Fibroblast of lung (primary cell): ENCODE measurements at regions not wholly inside any gene's neighbourhood (a gene's known extent, or its start where the extent isn't known, plus 50 kb on each side); places are given as distances from the start of the nearest gene placed in this dataset.
A peak's percentile ranks its signal among the peaks of the same experiment; 100 is the strongest.

Experiments used
- DNase-seq, 2 donors: peaks; one replicate each; pipeline versions ENCODE4 v3.0.0 to v3.0.0-alpha.2; 2010; ENCODE audit warnings: low read depth in 2 of 2
- H2AFZ ChIP-seq: 2 replicates; pipeline ENCODE4 v1.5.1; 2012; ENCODE audit warnings: low read length, control low read depth, inconsistent platforms
- H3K27ac ChIP-seq: 2 replicates; pipeline ENCODE4 v1.5.1; 2011; ENCODE audit warnings: low read length, control low read depth; ENCODE audit not compliant: insufficient read depth
- H3K27me3 ChIP-seq: 2 replicates; pipeline ENCODE4 v1.5.1; 2011; ENCODE audit warnings: mild to moderate bottlenecking, low read length; ENCODE audit not compliant: control insufficient read depth, insufficient read depth
- H3K36me3 ChIP-seq: 2 replicates; pipeline ENCODE4 v1.5.1; 2011; ENCODE audit warnings: low read length; ENCODE audit not compliant: control insufficient read depth, insufficient read depth
- H3K4me1 ChIP-seq: 2 replicates; pipeline ENCODE4 v1.5.1; 2011; ENCODE audit warnings: low read length; ENCODE audit not compliant: control insufficient read depth, insufficient read depth; ENCODE audit errors: extremely low read depth
- H3K4me2 ChIP-seq: 2 replicates; pipeline ENCODE4 v1.5.1; 2011; ENCODE audit warnings: low read length, control low read depth; ENCODE audit not compliant: insufficient read depth; ENCODE audit errors: extremely low read depth
- H3K4me3 ChIP-seq, 4 experiments: fragments of 200-600 bp in 1 of 4; sonication (generic) in 1 of 4; replicated peaks in 1 of 4; 2 replicates each; pipeline ENCODE4 v1.5.1; 2011 to 2016; ENCODE audit warnings: low read length in 4 of 4, low read depth in 3 of 4, mild to moderate bottlenecking in 3 of 4, control low read depth in 2 of 4, inconsistent platforms in 1 of 4, mixed read lengths in 1 of 4; ENCODE audit not compliant: insufficient read depth in 1 of 4; ENCODE audit errors: control extremely low read depth in 1 of 4
- H3K79me2 ChIP-seq: 2 replicates; pipeline ENCODE4 v1.5.1; 2012; ENCODE audit warnings: mild to moderate bottlenecking, low read length, inconsistent platforms; ENCODE audit not compliant: control insufficient read depth, insufficient read depth
- H3K9ac ChIP-seq: 2 replicates; pipeline ENCODE4 v1.5.1; 2011; ENCODE audit warnings: mild to moderate bottlenecking, low read length, control low read depth; ENCODE audit not compliant: insufficient read depth
- H3K9me3 ChIP-seq: 2 replicates; pipeline ENCODE4 v1.5.1; 2012; ENCODE audit warnings: low read depth, low read length; ENCODE audit not compliant: control insufficient read depth, insufficient read depth
- H4K20me1 ChIP-seq: 2 replicates; pipeline ENCODE4 v1.5.1; 2011; ENCODE audit warnings: low read length; ENCODE audit not compliant: control insufficient read depth, insufficient read depth; ENCODE audit errors: extremely low read depth
- CTCF ChIP-seq, 2 donors: IDR thresholded peaks in 1 of 2; conservative IDR thresholded peaks in 1 of 2; 1 replicate in 1 of 2; 2 replicates in 1 of 2; pipeline ENCODE4 v1.5.1; 2011 to 2012; ENCODE audit warnings: low read length in 2 of 2, control low read depth in 1 of 2, inconsistent platforms in 1 of 2, low read depth in 1 of 2, mild to moderate bottlenecking in 1 of 2
- EZH2 ChIP-seq: IDR thresholded peaks from 2 replicates; pipeline ENCODE4 v1.5.1; 2012; ENCODE audit warnings: low read length, control low read depth, mild to moderate bottlenecking; ENCODE audit errors: missing control alignments

DNA sequence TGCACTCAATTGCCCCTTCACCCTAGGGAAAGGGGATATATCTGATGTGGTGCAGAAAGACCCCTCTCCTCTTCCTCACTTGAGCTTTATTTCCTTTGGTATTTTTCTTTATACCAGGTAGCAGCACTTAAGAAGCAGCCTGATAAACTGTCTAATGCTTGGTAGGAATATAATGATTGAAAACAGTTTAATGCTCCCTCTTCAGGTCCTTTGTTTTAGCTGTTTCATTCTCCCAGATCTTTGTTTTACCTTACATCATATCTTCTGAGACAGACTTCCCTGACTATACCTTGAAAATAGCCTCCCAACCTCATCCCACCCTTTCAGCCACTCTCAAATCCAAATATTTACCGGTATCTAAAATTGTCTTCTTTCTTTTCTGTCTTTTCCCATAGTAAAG lies 87.9 kb downstream of the NUDT12 start:
- no peak for TF ChIP-seq CTCF (conservative IDR thresholded peaks at IDR 0.05 in 1 of 2, IDR thresholded peaks at IDR 0.05 in 1 of 2; ENCODE audit: low read depth in 1 of 2, low read length in 2 of 2)
- no peak for TF ChIP-seq EZH2
- H2AFZ ChIP-seq: no peak overlapping the region
- H3K9ac ChIP-seq: no peak overlapping the region
- H3K27ac ChIP-seq: no peak overlapping the region
- no peak overlapping the region for H3K4me2 ChIP-seq
- no peak for DNase-seq
- H3K4me1 ChIP-seq: no peaks in the 10 kb centered on the region
- H4K20me1 ChIP-seq: no peaks in the 10 kb centered on the region
- no peaks in the 10 kb centered on the region for H3K79me2 ChIP-seq
- no peaks in the 10 kb centered on the region for H3K36me3 ChIP-seq
- H3K27me3 ChIP-seq: no peaks in the 10 kb centered on the region
- no peaks in the 10 kb centered on the region for H3K9me3 ChIP-seq
- no peak overlapping the region for H3K4me3 ChIP-seq

- no peaks in the 10 kb centered on the region for H3K27me3 ChIP-seq
- H4K20me1 ChIP-seq: no peaks in the 10 kb centered on the region
- H3K9me3 ChIP-seq: no peaks in the 10 kb centered on the region
- H3K36me3 ChIP-seq: no peaks in the 10 kb centered on the region
- no peak overlapping the region for H2AFZ ChIP-seq
- H3K4me1 ChIP-seq: no peaks in the 10 kb centered on the region
- H3K27ac ChIP-seq: no peak overlapping the region
- no peak overlapping the region for H3K9ac ChIP-seq
- no peak overlapping the region for H3K4me2 ChIP-seq
- H3K4me3 ChIP-seq: no peak overlapping the region
- DNase-seq: peak in 1 of 2 donors; percentile 19
- no peaks in the 10 kb centered on the region for H3K79me2 ChIP-seq
- no peak for TF ChIP-seq CTCF (conservative IDR thresholded peaks at IDR 0.05 in 1 of 2, IDR thresholded peaks at IDR 0.05 in 1 of 2; ENCODE audit: low read depth in 1 of 2, low read length in 2 of 2)
- TF ChIP-seq EZH2: no peak
These were observed 88.9 kb downstream of the NUDT12 start for GRCh38 chr5:103473725-103474124.

DNA sequence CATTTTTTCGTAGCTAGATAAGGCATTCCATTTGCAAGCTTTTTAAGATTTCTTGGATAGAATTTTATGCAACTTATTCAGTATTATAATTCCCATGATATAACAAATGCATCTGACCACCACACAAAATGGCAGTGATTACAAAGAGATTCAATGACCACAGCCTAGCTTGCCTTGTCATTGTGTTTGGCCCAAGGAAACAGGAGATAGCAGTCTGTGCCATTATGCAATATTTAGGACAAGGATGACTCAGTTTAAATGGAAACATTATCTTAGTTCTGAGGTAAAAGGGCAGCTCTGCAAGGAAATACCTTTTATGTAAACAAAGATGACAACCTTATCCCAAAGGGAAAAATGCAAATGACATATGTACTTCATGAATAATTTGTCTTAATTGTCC lies 89.8 kb downstream of the NUDT12 start:
- no peaks in the 10 kb centered on the region for H3K9me3 ChIP-seq
- no peaks in the 10 kb centered on the region for H3K79me2 ChIP-seq
- no peaks in the 10 kb centered on the region for H3K27me3 ChIP-seq
- H3K36me3 ChIP-seq: no peaks in the 10 kb centered on the region
- no peaks in the 10 kb centered on the region for H4K20me1 ChIP-seq
- H3K4me2 ChIP-seq: no peak overlapping the region
- H3K27ac ChIP-seq: no peak overlapping the region
- H2AFZ ChIP-seq: no peak overlapping the region
- no peak overlapping the region for H3K4me3 ChIP-seq
- DNase-seq: peak; percentile 23 to 76
- H3K9ac ChIP-seq: no peak overlapping the region
- no peak for TF ChIP-seq EZH2
- no peak for TF ChIP-seq CTCF (conservative IDR thresholded peaks at IDR 0.05 in 1 of 2, IDR thresholded peaks at IDR 0.05 in 1 of 2; ENCODE audit: low read depth in 1 of 2, low read length in 2 of 2)
- H3K4me1 ChIP-seq: no peaks in the 10 kb centered on the region
